IMR-90 (cell line): ENCODE measurements at regions not wholly inside any gene's neighbourhood (a gene's known extent, or its start where the extent isn't known, plus 50 kb on each side); places are given as distances from the start of the nearest gene placed in this dataset.

Experiments
- ATAC-seq: fragments of 200-7000 bp; cut with Tn5 transposase; 2 replicates; pipeline ENCODE4 v1.9.1; 2020; ENCODE audit warnings: low read depth, mild to moderate bottlenecking, moderate library complexity
- BruUV-seq: library from RNA; stranded (reverse); fragments of 400-500 nt; replicated peaks from 2 replicates; lab custom pipeline; 2021; lab: Mats Ljungman, UMichigan
- CTCF ChIA-PET: fragments of 300-600 bp; formaldehyde crosslinking; extraction: SDS; loops from one replicate; lab custom pipeline; 2021; ENCODE audit warnings: antibody characterized with exemption; lab: Yijun Ruan, JAX
- POLR2A ChIA-PET: fragments of 300-600 bp; sonication (Branson Sonifier 250); formaldehyde crosslinking; loops from one replicate; lab custom pipeline; 2022; ENCODE audit warnings: antibody characterized with exemption; ENCODE audit not compliant: unreplicated experiment; lab: Charles Lee
- DNase-seq: peaks from one replicate; pipeline ENCODE4 v3.0.0; 2013
- H2AFZ ChIP-seq: replicated peaks from 2 replicates; pipeline ENCODE3; 2013; ENCODE audit warnings: low read length, mild to moderate bottlenecking; ENCODE audit not compliant: poor library complexity
- H2AK5ac ChIP-seq: 2 replicates; pipeline ENCODE4 v1.6.1; 2013; ENCODE audit warnings: low read depth, low read length, inconsistent platforms
- H2AK9ac ChIP-seq: replicated peaks from 2 replicates; pipeline ENCODE3; 2013; ENCODE audit warnings: mild to moderate bottlenecking, low read depth, low read length, moderate library complexity; ENCODE audit not compliant: poor library complexity
- H2BK120ac ChIP-seq: 2 replicates; pipeline ENCODE4 v1.6.1; 2013; ENCODE audit warnings: low read depth, low read length, inconsistent platforms
- H2BK15ac ChIP-seq: 3 replicates; pipeline ENCODE4 v1.6.1; 2013; ENCODE audit warnings: low read depth, low read length, inconsistent platforms
- H2BK20ac ChIP-seq: 2 replicates; pipeline ENCODE4 v1.6.1; 2013; ENCODE audit warnings: low read depth, mild to moderate bottlenecking, inconsistent platforms, low read length, moderate library complexity
- H2BK5ac ChIP-seq: 2 replicates; pipeline ENCODE4 v1.6.1; 2013; ENCODE audit warnings: mild to moderate bottlenecking, low read depth, low read length, inconsistent platforms; ENCODE audit not compliant: poor library complexity, severe bottlenecking
- H3K14ac ChIP-seq: replicated peaks from 2 replicates; pipeline ENCODE4 v1.6.1; 2013; ENCODE audit warnings: low read depth, low read length, inconsistent platforms
- H3K18ac ChIP-seq: 2 replicates; pipeline ENCODE4 v1.6.1; 2013; ENCODE audit warnings: low read depth, low read length, control low read depth
- H3K23ac ChIP-seq: 2 replicates; pipeline ENCODE4 v1.6.1; 2013; ENCODE audit warnings: low read depth, low read length, inconsistent platforms
- H3K27ac ChIP-seq: 2 replicates; pipeline ENCODE4 v1.5.1; 2013; ENCODE audit warnings: mild to moderate bottlenecking, control low read depth, low read length; ENCODE audit not compliant: insufficient read depth
- H3K27me3 ChIP-seq: 2 replicates; pipeline ENCODE4 v1.6.1; 2013; ENCODE audit warnings: low read length; ENCODE audit not compliant: control insufficient read depth, insufficient read depth
- H3K36me3 ChIP-seq: 2 replicates; pipeline ENCODE4 v1.6.1; 2013; ENCODE audit warnings: low read length, mixed read lengths; ENCODE audit not compliant: control insufficient read depth, insufficient read depth
- H3K4ac ChIP-seq: 2 replicates; pipeline ENCODE4 v1.6.1; 2013; ENCODE audit warnings: low read depth, low read length, inconsistent platforms
- H3K4me1 ChIP-seq: 2 replicates; pipeline ENCODE4 v1.6.1; 2013; ENCODE audit warnings: low read length, mixed read lengths; ENCODE audit not compliant: control insufficient read depth, insufficient read depth
- H3K4me2 ChIP-seq: 2 replicates; pipeline ENCODE4 v1.6.1; 2013; ENCODE audit warnings: low read depth, mild to moderate bottlenecking, control low read depth, low read length, moderate library complexity
- H3K4me3 ChIP-seq: 2 replicates; pipeline ENCODE4 v1.5.1; 2013; ENCODE audit warnings: low read depth, mild to moderate bottlenecking, control low read depth, low read length, moderate library complexity; ENCODE audit not compliant: insufficient read depth
- H3K56ac ChIP-seq: 2 replicates; pipeline ENCODE4 v1.6.1; 2013; ENCODE audit warnings: low read length, inconsistent platforms; ENCODE audit not compliant: insufficient read depth; ENCODE audit errors: extremely low read depth
- H3K79me1 ChIP-seq, 2 experiments: 2 replicates each; pipeline ENCODE4 v1.6.1; 2013; ENCODE audit warnings: low read length in 2 of 2, inconsistent platforms in 1 of 2, low read depth in 1 of 2
- H3K9ac ChIP-seq: 2 replicates; pipeline ENCODE4 v1.6.1; 2013; ENCODE audit warnings: low read depth, low read length, control low read depth
- H3K9me1 ChIP-seq: 2 replicates; pipeline ENCODE4 v1.6.1; 2013; ENCODE audit warnings: low read length, inconsistent platforms; ENCODE audit not compliant: insufficient read depth
- H3K9me3 ChIP-seq: 2 replicates; pipeline ENCODE4 v1.6.1; 2013; ENCODE audit warnings: low read length; ENCODE audit not compliant: control insufficient read depth, insufficient read depth
- H4K20me1 ChIP-seq: 2 replicates; pipeline ENCODE4 v1.6.1; 2013; ENCODE audit warnings: low read length, inconsistent platforms; ENCODE audit not compliant: insufficient read depth
- H4K5ac ChIP-seq: 2 replicates; pipeline ENCODE4 v1.6.1; 2013; ENCODE audit warnings: mild to moderate bottlenecking, low read depth, low read length, control low read depth
- H4K8ac ChIP-seq, 2 experiments: 2 replicates each; pipeline ENCODE4 v1.6.1; 2013; ENCODE audit warnings: low read depth in 2 of 2, low read length in 2 of 2, control low read depth in 1 of 2, inconsistent platforms in 1 of 2
- H4K91ac ChIP-seq: 2 replicates; pipeline ENCODE4 v1.6.1; 2013; ENCODE audit warnings: low read depth, low read length, inconsistent platforms; ENCODE audit not compliant: insufficient read depth
- BHLHE40 ChIP-seq: fragments of 150-350 bp; IDR thresholded peaks from 2 replicates; pipeline ENCODE4 v1.6.1; 2016; ENCODE audit warnings: mild to moderate bottlenecking, low read depth, low read length
- CEBPB ChIP-seq: IDR thresholded peaks from 2 replicates; pipeline ENCODE4 v1.6.1; 2012; ENCODE audit warnings: low read depth, low read length, improper control_type of control experiment
- CHD1 ChIP-seq: IDR thresholded peaks from 2 replicates; pipeline ENCODE4 v1.6.1; 2012; ENCODE audit warnings: low read depth, low read length, improper control_type of control experiment
- CTCF ChIP-seq: conservative IDR thresholded peaks from 2 replicates; pipeline ENCODE4 v1.5.1; 2012; ENCODE audit warnings: mild to moderate bottlenecking, low read depth, low read length, improper control_type of control experiment
- ELK1 ChIP-seq: fragments of 150-350 bp; IDR thresholded peaks from 2 replicates; pipeline ENCODE4 v1.6.1; 2016; ENCODE audit warnings: low read depth, mild to moderate bottlenecking, low read length, moderate library complexity, borderline replicate concordance
- FOS ChIP-seq: fragments of 150-350 bp; IDR thresholded peaks from 2 replicates; pipeline ENCODE4 v1.6.1; 2016; ENCODE audit warnings: low read depth, low read length
- MAFK ChIP-seq: IDR thresholded peaks from 2 replicates; pipeline ENCODE4 v1.6.1; 2012; ENCODE audit warnings: low read depth, low read length, improper control_type of control experiment
- MXI1 ChIP-seq: IDR thresholded peaks from 2 replicates; pipeline ENCODE4 v1.6.1; 2012; ENCODE audit warnings: low read depth, mild to moderate bottlenecking, low read length, moderate library complexity, borderline replicate concordance
- NFE2L2 ChIP-seq: fragments of 150-350 bp; IDR thresholded peaks from 2 replicates; pipeline ENCODE4 v1.6.1; 2016; ENCODE audit warnings: low read depth, mild to moderate bottlenecking, low read length
- RAD21 ChIP-seq: IDR thresholded peaks from 2 replicates; pipeline ENCODE4 v1.6.1; 2012; ENCODE audit warnings: low read length, improper control_type of control experiment
- RCOR1 ChIP-seq: IDR thresholded peaks from 2 replicates; pipeline ENCODE4 v1.6.1; 2012; ENCODE audit warnings: mild to moderate bottlenecking, low read length, improper control_type of control experiment; ENCODE audit not compliant: insufficient replicate concordance
- RFX5 ChIP-seq: IDR thresholded peaks from 2 replicates; pipeline ENCODE4 v1.8.0; 2012; ENCODE audit warnings: low read depth, mild to moderate bottlenecking, low read length, moderate library complexity
- SMC3 ChIP-seq: fragments of 150-350 bp; IDR thresholded peaks from 2 replicates; pipeline ENCODE4 v1.6.1; 2016; ENCODE audit warnings: low read depth, mild to moderate bottlenecking, antibody characterized with exemption, low read length, moderate library complexity
- USF2 ChIP-seq: fragments of 150-350 bp; IDR thresholded peaks from 2 replicates; pipeline ENCODE4 v1.6.1; 2017; ENCODE audit warnings: mild to moderate bottlenecking, antibody characterized with exemption, low read length, low read depth
- WGBS, 2 experiments: methylation state at CpG; one replicate each; pipeline versions ENCODE4 v1.1.5 to v1.1.7; 2013; ENCODE audit warnings: missing lambda C conversion rate in 2 of 2; ENCODE audit not compliant: insufficient read length in 1 of 2; ENCODE audit errors: extremely low coverage in 2 of 2; 5-methylcytosine and 5-hydroxymethylcytosine counted together
- dilution Hi-C: fragments of 300-500 bp; cut with HindIII; formaldehyde crosslinking; loops from one replicate; pipeline ENCODE4 v1.14.3; 2018; ENCODE audit warnings: low sequenced_read_pairs; ENCODE audit not compliant: unreplicated experiment
- in situ Hi-C: fragments of 300-500 bp; cut with MboI; formaldehyde crosslinking; loops from 3 replicates; pipeline ENCODE4 v1.14.3; 2019; ENCODE audit warnings: low sequenced_read_pairs, inconsistent platforms, mixed read lengths
- intact Hi-C: fragments of 100-400 bp; cut with micrococcal nuclease; formaldehyde crosslinking; loops from 2 replicates; pipeline ENCODE4 v1.10.0; 2022

GRCh38 chr3:80159990-80160506 is 392.2 kb upstream of the ROBO1 start:
- Histone ChIP-seq H3K27me3 (no peaks in the 10 kb centered on the region), H3K9ac (no peak overlapping the region), H4K91ac (no peak overlapping the region), H3K4me2 (no peak overlapping the region), H3K4me3 (no peak overlapping the region), H2BK20ac (no peak overlapping the region), H3K4ac (no peak overlapping the region), H2AK9ac (no peak overlapping the region), H3K4me1 (no peaks in the 10 kb centered on the region), H3K36me3 (no peaks in the 10 kb centered on the region), H3K18ac (no peak overlapping the region), H3K9me1 (no peaks in the 10 kb centered on the region), H2AFZ (no peak overlapping the region), H4K20me1 (no peaks in the 10 kb centered on the region), H3K79me1 (no peaks in the 10 kb centered on the region), H2BK120ac (no peak overlapping the region), H2BK5ac (no peak overlapping the region), H2BK15ac (no peak overlapping the region), H3K56ac (no peak overlapping the region), H3K9me3 (no peaks in the 10 kb centered on the region; the same call in 1 of the 2 replicates), H4K8ac (no peak overlapping the region), H3K23ac (no peak overlapping the region), H3K27ac (no peak overlapping the region), H4K5ac (no peak overlapping the region), H3K14ac (no peak overlapping the region), H2AK5ac (no peak overlapping the region)
- ChIA-PET CTCF (no interaction called here), POLR2A (no interaction called here)
- intact Hi-C loops: no loop called here
- ATAC-seq: no peak
- BruUV-seq: no TSS peak
- dilution Hi-C loops: no loop called here
- DNase-seq: no peak
- no peak for TF ChIP-seq MAFK
- no peak for TF ChIP-seq FOS
- no peak for TF ChIP-seq RCOR1
- no peak for TF ChIP-seq CEBPB
- no peak for TF ChIP-seq RAD21
- TF ChIP-seq RFX5: no peak
- no peak for TF ChIP-seq USF2
- TF ChIP-seq CHD1: no peak
- no peak for TF ChIP-seq BHLHE40
- no peak for TF ChIP-seq MXI1
- no peak for TF ChIP-seq CTCF
- TF ChIP-seq SMC3: no peak
- no peak for TF ChIP-seq ELK1
- no peak for TF ChIP-seq NFE2L2
- in situ Hi-C loops: no loop called here
- WGBS, 2 experiments: no CpG with 5 or more reads among the region's 3 CpGs
